NCI-H1105 treated with DMSO at 0.1 percent for 48 hours (cell line): ENCODE measurements at regions not wholly inside any gene's neighbourhood (a gene's known extent, or its start where the extent isn't known, plus 50 kb on each side); places are given as distances from the start of the nearest gene placed in this dataset.

Experiments used
- DNase-seq: peaks from one replicate; lab custom pipeline; 2025; lab: John Stamatoyannopoulos, UW

DNA sequence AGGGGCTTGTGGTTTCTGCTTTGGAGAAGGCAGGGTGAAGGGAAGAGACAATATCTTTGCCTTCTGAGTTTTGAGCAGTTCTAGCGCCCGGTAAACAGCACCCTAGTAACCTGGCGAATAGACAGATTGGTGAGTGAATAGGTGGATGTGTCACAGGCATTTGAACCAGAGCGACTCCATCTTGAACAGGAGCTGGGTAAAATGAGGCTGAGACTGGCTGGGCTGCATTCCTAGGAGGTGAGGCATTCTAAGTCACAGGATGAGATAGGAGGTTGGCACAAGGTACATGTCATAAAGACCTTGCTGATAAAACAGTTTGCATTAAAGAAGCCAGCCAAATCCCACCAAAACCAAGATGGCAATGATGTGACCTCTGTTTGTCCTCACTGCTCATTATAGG, 643.6 kb upstream of the TMEM132C start:
- no peak for DNase-seq

- DNase-seq, result no peak
Observed at GRCh38 chr12:127625176-127625771, 641.7 kb upstream of the TMEM132C start.

DNA sequence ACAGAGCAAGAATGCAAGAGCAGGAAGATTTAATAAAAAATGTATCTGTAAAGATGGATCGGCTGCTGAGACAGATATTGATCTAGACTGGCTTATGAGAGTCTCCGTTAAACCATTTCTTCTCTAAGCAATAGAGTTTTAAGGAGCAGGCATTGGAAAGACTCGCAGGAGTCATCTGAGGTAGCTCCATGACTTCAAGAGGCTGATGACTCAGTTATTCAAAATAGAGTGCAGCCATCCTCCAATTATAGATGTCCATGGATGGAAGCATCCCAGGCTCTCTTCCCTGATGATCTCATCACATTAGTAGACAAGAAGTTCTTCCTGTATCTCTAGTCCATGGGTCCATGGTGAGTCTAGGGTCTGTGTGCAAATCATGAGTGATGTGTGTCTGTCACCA, 638.3 kb upstream of the TMEM132C start:
- DNase-seq, result no peak

GRCh38 chr12:127629066-127629820, 637.7 kb upstream of the TMEM132C start:
- DNase-seq, result peak; percentile 29

DNA sequence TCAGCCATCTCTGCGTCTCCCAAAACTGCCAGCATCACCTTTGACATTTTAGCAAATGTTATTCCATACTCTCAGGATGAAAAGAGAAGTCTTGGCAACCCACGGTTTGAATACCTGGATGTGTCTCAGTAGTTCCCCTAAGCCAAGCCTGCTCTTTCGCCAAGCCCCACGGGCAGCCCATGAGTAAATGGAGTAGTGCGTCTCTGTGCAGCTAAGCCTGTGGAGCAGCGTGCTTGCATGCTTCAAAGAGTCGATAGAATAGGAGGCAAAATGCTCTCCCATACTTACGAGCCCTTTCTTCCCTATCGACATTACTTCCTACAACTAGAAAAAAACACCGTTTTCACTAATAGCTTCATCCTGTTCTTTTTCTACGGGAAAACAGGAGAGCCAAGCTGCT, 634.5 kb upstream of the TMEM132C start:
- no peak for DNase-seq

- DNase-seq, result no peak
Observed at GRCh38 chr12:127635838-127636237, 631.1 kb upstream of the TMEM132C start.

DNA sequence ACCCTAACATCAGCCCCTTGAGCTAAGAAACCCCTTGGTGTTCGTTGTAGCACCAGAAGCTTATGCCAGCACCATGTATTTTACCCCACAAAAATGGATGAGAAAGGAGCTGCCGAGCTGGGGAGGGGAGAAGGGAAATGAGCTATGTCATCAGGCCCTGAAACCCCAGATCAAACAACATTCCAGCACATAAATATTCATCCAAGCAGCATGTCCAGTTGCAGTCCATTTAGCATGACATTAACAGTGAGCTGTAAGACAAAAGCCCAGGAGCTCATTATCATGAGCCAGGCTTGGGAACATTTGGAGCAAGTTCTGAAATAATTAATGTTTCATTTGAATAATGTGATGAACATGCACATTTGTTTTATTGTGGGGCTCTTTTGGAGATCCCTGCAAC, 630.1 kb upstream of the TMEM132C start:
- no peak for DNase-seq

- DNase-seq, result no peak
Observed at GRCh38 chr12:127640181-127640886, 626.6 kb upstream of the TMEM132C start.

- DNase-seq, result no peak
Observed at GRCh38 chr12:127642208-127642607, 624.8 kb upstream of the TMEM132C start.

DNA sequence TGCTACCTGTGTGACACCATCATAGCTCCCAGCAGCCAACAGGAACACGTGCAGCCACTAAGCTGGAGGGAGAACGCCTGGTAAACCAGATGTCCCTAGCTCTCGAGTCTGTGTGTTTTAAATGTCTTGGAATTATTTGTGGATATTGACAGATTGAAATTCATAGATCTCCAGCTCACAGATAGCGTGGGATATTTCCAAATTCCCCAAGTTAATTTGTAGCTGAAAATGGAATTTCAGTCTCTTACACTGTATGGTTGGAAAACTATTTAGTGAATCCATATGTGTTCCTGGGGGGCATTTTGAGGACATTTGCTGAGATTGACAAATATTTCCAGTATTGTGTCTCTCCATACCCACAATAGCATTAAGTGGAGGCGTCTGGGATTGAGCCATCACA, 618.6 kb upstream of the TMEM132C start:
- DNase-seq, result no peak

DNA sequence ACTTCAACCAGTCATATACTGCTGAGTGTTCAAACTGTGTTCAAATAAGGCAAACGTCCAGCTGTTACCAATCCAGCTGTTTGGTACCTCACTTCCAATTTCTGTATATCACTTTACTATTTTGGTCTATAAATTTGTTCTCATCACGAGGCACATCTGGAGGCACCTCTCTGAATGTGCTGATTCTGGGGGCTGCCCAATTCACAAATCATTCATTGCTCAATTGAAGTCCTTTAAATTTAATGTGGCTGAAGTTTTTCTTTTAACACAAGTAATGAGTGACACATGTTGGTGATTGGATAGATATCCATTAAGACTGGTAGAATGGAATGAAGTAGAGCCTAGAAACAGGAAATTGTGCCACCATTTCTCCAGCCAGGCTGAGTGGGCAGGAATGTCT, 617.0 kb upstream of the TMEM132C start:
- DNase-seq, result no peak

DNA sequence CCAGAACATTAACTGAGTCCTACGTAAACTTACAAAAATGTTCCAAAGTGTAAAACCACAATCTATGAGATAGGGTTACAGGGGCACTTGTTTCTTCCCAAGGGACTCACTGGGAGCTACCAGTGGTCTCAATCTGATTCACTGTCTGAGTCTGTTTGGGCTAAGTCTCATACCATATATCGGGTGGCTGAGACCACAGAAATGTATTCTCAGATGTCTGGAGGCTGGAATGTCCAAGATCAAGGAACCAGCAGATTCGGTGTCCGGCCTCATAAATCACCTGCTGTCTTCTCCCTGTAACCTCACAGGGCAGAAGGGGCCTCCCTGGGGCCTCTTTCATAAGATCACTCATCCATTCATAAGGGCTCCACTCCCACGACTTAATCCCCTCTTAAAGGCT, 616.3 kb upstream of the TMEM132C start:
- DNase-seq, result no peak

GRCh38 chr12:127652281-127652680, 614.7 kb upstream of the TMEM132C start:
- DNase-seq, result no peak

- DNase-seq, result no peak
Observed at GRCh38 chr12:127654383-127654985, 612.5 kb upstream of the TMEM132C start.

DNA sequence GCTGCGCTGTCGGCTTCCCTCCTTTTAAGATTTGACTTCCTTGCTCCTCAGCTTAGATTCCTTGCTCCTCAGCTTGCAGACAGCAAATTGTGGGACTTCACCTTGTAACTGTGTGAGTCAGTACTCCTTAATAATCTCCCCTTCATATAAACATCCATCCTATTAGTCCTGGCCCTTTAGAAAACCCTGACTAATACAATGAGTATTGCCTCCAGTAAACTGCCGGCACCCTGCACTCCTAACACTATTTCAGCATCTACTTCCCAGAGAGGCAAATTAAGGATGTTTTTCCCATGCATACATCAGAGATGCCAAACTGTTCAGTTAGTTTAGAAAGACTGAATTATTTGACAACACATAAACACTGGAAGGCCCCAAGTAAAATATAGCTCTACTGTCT, 611.3 kb upstream of the TMEM132C start:
- no peak for DNase-seq

GRCh38 chr12:127656266-127656665, 610.7 kb upstream of the TMEM132C start:
- DNase-seq, result no peak

DNA sequence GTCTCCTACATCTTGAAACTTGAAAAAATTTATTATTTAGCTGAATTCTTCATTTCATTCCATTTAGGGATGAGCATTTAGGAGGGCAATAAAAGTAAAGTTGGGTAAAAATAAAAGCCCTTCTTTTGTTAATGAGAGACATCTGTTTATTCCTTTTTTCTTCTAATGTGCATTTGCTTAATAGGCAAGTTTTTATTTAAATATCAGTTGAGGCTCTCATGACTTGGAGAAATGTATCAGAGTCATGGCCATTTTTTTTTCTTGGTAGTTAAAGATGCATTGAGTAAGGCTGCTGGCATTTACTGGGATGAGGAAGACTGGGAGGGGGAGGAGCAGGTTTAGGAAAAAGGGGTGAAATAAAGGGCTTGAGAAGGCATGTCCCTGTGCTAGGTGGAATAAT, 609.9 kb upstream of the TMEM132C start:
- no peak for DNase-seq

DNA sequence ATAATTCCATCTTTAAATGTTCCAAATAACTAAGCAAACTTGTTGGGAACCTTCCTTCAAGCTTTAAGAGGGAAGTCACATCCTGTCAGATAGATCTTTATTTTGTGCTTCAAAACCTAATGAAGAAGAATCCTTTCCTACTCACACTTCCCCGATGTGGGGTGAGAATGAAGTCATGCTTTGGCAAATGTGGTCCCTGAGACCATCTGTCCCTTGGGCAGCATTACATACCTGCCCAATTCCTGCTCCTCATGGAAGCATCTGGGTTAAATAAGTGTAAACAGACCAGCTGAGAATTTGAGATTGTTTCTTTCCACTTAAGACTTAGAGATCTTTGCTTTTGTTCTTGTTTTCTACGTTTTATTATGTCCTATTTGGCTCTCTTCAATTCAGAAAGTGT, 606.0 kb upstream of the TMEM132C start:
- DNase-seq, result no peak

DNA sequence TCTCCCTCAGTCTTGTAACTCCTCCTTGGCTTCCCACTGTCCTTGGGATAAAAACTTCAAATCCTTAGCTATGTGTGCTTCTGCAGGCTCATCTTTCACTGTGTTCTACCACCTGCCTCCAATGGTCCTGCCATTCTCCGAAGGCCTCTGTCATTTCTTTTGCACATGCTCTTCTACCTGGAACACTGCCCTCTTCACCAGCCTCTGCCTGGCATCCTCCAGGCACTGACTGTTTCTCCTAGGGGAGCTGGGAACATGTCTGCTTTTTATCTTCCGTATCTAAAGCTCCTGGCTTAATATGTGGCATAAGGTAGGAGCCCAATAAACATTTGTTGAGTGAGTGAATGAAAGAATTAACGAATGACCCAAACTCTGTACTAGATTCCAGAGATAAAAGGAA, 603.3 kb upstream of the TMEM132C start:
- DNase-seq, result no peak

DNA sequence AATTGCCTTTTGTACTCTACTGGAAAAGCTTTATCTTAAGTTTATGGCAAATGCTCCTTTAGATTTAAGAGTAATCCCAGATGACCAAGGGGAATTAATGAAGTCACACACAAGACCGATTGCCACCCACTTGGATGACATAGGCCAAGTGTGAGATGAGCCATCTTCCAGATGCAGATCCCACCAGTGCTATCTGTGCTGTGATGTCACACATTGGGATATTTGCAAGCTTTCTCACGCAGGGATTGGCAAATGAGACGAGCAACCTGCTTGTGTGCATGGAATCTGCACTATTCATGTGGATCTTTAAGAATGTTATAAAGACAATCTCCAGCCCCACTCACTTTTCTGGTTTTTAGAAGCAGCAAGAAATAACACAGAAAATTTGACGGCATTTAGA, 602.1 kb upstream of the TMEM132C start:
- no peak for DNase-seq

GRCh38 chr12:127667131-127667685, 599.8 kb upstream of the TMEM132C start:
- no peak for DNase-seq

DNA sequence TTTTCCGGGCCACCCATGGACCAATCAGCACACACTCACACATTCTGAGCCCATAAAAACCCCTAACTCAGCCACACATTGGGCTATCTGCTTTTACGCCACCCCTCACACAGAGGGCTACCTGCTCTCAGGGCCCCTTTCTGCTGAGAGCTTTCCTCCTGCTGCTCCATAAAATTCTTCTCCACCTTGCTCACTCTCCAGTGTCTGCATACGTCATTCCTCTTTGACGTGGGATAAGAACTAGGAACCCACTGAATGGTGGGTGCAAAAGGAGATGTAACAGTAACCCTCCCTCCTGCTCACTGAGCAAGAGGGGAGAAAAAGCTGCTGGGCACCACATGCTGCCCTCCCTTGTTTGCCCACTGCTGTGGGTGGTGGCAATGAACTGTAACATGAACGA, 596.7 kb upstream of the TMEM132C start:
- DNase-seq, result no peak

- DNase-seq, result no peak
Observed at GRCh38 chr12:127670796-127671195, 596.2 kb upstream of the TMEM132C start.
